ENCODE measurements at regions not wholly inside any gene's neighbourhood (a gene's known extent, or its start where the extent isn't known, plus 50 kb on each side); places are given as distances from the start of the nearest gene placed in this dataset.
"Not testable (repeated sequence)": the region's sequence is repeated elsewhere in the genome, so short reads cannot be mapped to it uniquely, and the experiment has no call there.

GRCh38 chr20:54744097-54744496 is 268.7 kb downstream of the DOK5 start:
- no peak for DNase-seq (ENCODE audit: low spot score)

- DNase-seq (ENCODE audit: low spot score) = no peak
Measured at GRCh38 chr20:54742193-54742592, 266.8 kb downstream of the DOK5 start.

- DNase-seq (ENCODE audit: low spot score) = no peak
Measured at GRCh38 chr20:54736421-54736820, 261.0 kb downstream of the DOK5 start.

GRCh38 chr20:54733687-54734086 is 258.3 kb downstream of the DOK5 start:
- no peak for DNase-seq (ENCODE audit: low spot score)

GRCh38 chr20:54727490-54727889 is 252.1 kb downstream of the DOK5 start:
- no peak for DNase-seq (ENCODE audit: low spot score)

- no peak for DNase-seq (ENCODE audit: low spot score)
Measured at GRCh38 chr20:54726687-54727300, 251.4 kb downstream of the DOK5 start.

- DNase-seq (ENCODE audit: low spot score) = not testable (repeated sequence)
Measured at GRCh38 chr20:54725266-54725665, 249.9 kb downstream of the DOK5 start.

- no peak for DNase-seq (ENCODE audit: low spot score)
Measured at GRCh38 chr20:54723723-54724122, 248.3 kb downstream of the DOK5 start.

- DNase-seq (ENCODE audit: low spot score) = no peak
Measured at GRCh38 chr20:54717983-54718382, 242.6 kb downstream of the DOK5 start.

GRCh38 chr20:54716790-54717189 is 241.4 kb downstream of the DOK5 start:
- no peak for DNase-seq (ENCODE audit: low spot score)

GRCh38 chr20:54716174-54716747 is 240.9 kb downstream of the DOK5 start:
- no peak for DNase-seq (ENCODE audit: low spot score)

- no peak for DNase-seq (ENCODE audit: low spot score)
Measured at GRCh38 chr20:54714817-54715216, 239.4 kb downstream of the DOK5 start.

GRCh38 chr20:54713727-54714126 is 238.3 kb downstream of the DOK5 start:
- no peak for DNase-seq (ENCODE audit: low spot score)

- DNase-seq (ENCODE audit: low spot score) = no peak
Measured at GRCh38 chr20:54711071-54711470, 235.7 kb downstream of the DOK5 start.

GRCh38 chr20:54710341-54710740 is 234.9 kb downstream of the DOK5 start:
- DNase-seq (ENCODE audit: low spot score) = no peak

- DNase-seq (ENCODE audit: low spot score) = no peak
Measured at GRCh38 chr20:54708229-54708628, 232.8 kb downstream of the DOK5 start.

GRCh38 chr20:54707801-54708200 is 232.4 kb downstream of the DOK5 start:
- no peak for DNase-seq (ENCODE audit: low spot score)

GRCh38 chr20:54706581-54706980 is 231.2 kb downstream of the DOK5 start:
- DNase-seq (ENCODE audit: low spot score) = no peak

GRCh38 chr20:54704032-54704635 is 228.7 kb downstream of the DOK5 start:
- DNase-seq (ENCODE audit: low spot score) = no peak
